Activated CD4-positive, alpha-beta T cell treated with anti-CD3 and anti-CD28 coated beads for 48 hours (primary cell): ENCODE measurements at regions not wholly inside any gene's neighbourhood (a gene's known extent, or its start where the extent isn't known, plus 50 kb on each side); places are given as distances from the start of the nearest gene placed in this dataset.
"Not testable (repeated sequence)": the region's sequence is repeated elsewhere in the genome, so short reads cannot be mapped to it uniquely, and the experiment has no call there.

ENCODE experiments used
- DNase-seq: peaks from one replicate; pipeline ENCODE4 v3.0.0-alpha.2; 2020

GRCh38 chr4:114034189-114034588 is 54.7 kb upstream of the ARSJ start:
- no peak for DNase-seq

- no peak for DNase-seq
These were observed 57.0 kb upstream of the ARSJ start for GRCh38 chr4:114036426-114036825.

- DNase-seq: no peak
These were observed 57.4 kb upstream of the ARSJ start for GRCh38 chr4:114036864-114037263.

GRCh38 chr4:114037988-114038387 is 58.5 kb upstream of the ARSJ start:
- DNase-seq: no peak

- DNase-seq: no peak
These were observed 59.4 kb upstream of the ARSJ start for GRCh38 chr4:114038762-114039387.

- DNase-seq: no peak
These were observed 61.1 kb upstream of the ARSJ start for GRCh38 chr4:114040319-114041116.

GRCh38 chr4:114041117-114041475 is 61.6 kb upstream of the ARSJ start:
- DNase-seq: no peak

- no peak for DNase-seq
These were observed 63.7 kb upstream of the ARSJ start for GRCh38 chr4:114043116-114043515.

- not testable (repeated sequence) for DNase-seq
These were observed 64.9 kb upstream of the ARSJ start for GRCh38 chr4:114044351-114044750.

GRCh38 chr4:114046331-114046730 is 66.9 kb upstream of the ARSJ start:
- no peak for DNase-seq

- not testable (repeated sequence) for DNase-seq
These were observed 68.7 kb upstream of the ARSJ start for GRCh38 chr4:114048154-114048553.

- no peak for DNase-seq
These were observed 72.8 kb upstream of the ARSJ start for GRCh38 chr4:114052227-114052626.

- no peak for DNase-seq
These were observed 77.2 kb upstream of the ARSJ start for GRCh38 chr4:114056599-114056998.

- DNase-seq: no peak
These were observed 78.3 kb upstream of the ARSJ start for GRCh38 chr4:114057746-114058145.

GRCh38 chr4:114062499-114062898 is 83.1 kb upstream of the ARSJ start:
- no peak for DNase-seq

- DNase-seq: no peak
These were observed 93.3 kb upstream of the ARSJ start for GRCh38 chr4:114072781-114073180.

- DNase-seq: no peak
These were observed 97.6 kb upstream of the ARSJ start for GRCh38 chr4:114076899-114077570.

GRCh38 chr4:114077610-114078009 is 98.2 kb upstream of the ARSJ start:
- no peak for DNase-seq

- DNase-seq: no peak
These were observed 99.2 kb upstream of the ARSJ start for GRCh38 chr4:114078636-114079035.

- no peak for DNase-seq
These were observed 102.3 kb upstream of the ARSJ start for GRCh38 chr4:114081783-114082182.

GRCh38 chr4:114082348-114082747 is 102.9 kb upstream of the ARSJ start:
- no peak for DNase-seq

- no peak for DNase-seq
These were observed 106.3 kb upstream of the ARSJ start for GRCh38 chr4:114085611-114086345.

GRCh38 chr4:114087596-114088230 is 108.3 kb upstream of the ARSJ start:
- DNase-seq: no peak
